ENCODE measurements at regions not wholly inside any gene's neighbourhood (a gene's known extent, or its start where the extent isn't known, plus 50 kb on each side); places are given as distances from the start of the nearest gene placed in this dataset.

DNA sequence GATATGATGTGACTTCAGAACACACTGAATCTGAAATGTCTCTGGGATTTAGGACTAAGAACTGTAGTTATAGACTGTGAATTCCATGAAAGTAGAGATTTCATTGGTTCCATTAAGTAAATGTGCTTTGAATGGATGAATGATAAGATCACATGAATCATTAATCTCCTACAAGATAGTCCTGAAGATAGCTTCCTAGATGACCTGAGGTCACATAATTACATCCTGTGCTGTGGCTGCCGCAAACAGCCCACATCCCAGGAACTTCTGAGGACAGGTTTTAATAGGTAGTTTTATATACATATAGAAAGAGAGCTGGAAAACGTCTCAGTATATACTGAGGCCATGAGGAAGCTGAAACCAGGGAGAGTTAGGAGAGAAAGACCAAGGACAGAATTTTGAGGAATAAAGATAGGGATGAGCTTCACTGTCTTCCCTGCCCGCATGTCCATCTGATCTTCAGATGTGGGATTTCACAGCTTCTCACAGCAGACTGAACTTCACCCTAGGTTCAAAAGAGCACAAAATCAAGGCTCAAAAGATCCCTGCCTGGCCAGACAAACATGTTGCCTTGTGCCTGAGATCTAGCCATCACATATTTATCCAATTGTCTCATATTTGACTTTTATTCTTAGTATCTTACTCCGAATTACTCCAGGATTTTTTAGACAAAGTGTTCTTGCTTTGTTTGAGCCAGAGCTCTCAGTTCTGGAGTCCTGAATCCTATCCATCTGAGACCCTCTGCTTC, 188.2 kb downstream of the IRS1 start:
- Histone ChIP-seq H3K9me3 (ENCODE audit: control insufficient read depth, low read length) (no peaks in the 10 kb centered on the region), H2AFZ (no peak overlapping the region), H3K4me1 (no peaks in the 10 kb centered on the region), H3K36me3 (ENCODE audit: control insufficient read depth, insufficient read depth, low read length) (no peaks in the 10 kb centered on the region), H3K4me3 (ENCODE audit: low read depth, low read length) (no peak overlapping the region), H3K27ac (no peak overlapping the region), H3K4me2 (ENCODE audit: low read length) (no peak overlapping the region), H3K27me3 (ENCODE audit: control insufficient read depth, insufficient read depth, low read length) (no peaks in the 10 kb centered on the region), H3K9ac (no peak overlapping the region), H3K79me2 (no peaks in the 10 kb centered on the region)
- TF ChIP-seq, protein P1, sequence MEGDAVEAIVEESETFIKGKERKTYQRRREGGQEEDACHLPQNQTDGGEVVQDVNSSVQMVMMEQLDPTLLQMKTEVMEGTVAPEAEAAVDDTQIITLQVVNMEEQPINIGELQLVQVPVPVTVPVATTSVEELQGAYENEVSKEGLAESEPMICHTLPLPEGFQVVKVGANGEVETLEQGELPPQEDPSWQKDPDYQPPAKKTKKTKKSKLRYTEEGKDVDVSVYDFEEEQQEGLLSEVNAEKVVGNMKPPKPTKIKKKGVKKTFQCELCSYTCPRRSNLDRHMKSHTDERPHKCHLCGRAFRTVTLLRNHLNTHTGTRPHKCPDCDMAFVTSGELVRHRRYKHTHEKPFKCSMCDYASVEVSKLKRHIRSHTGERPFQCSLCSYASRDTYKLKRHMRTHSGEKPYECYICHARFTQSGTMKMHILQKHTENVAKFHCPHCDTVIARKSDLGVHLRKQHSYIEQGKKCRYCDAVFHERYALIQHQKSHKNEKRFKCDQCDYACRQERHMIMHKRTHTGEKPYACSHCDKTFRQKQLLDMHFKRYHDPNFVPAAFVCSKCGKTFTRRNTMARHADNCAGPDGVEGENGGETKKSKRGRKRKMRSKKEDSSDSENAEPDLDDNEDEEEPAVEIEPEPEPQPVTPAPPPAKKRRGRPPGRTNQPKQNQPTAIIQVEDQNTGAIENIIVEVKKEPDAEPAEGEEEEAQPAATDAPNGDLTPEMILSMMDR (IDR thresholded peaks at IDR 0.05): no peak

DNA sequence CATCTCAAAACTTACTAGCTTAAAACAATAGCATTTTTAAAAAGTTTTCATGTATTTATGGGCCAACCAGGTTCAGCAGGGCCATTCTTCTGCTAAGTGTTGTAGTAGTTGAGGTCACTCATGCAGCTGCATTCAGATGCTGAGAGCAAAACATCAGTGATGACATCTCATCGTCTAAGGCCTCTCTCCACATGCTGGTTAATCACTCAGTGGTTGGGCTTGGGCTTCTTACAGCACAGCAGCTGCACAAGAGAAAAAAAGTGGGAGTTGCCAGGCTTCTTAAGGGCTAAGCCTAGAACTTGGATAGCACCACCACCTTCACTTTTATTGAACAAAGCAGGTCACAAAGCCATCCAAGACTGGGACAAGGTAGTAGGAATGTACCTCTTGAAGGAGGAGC, 190.3 kb downstream of the IRS1 start:
- Histone ChIP-seq H3K27me3 (ENCODE audit: control insufficient read depth, insufficient read depth, low read length) (no peaks in the 10 kb centered on the region), H3K36me3 (ENCODE audit: control insufficient read depth, insufficient read depth, low read length) (no peaks in the 10 kb centered on the region), H3K4me1 (no peaks in the 10 kb centered on the region), H2AFZ (no peak overlapping the region), H3K27ac (no peak overlapping the region), H3K79me2 (no peaks in the 10 kb centered on the region), H3K4me3 (ENCODE audit: low read depth, low read length) (no peak overlapping the region), H3K9me3 (ENCODE audit: control insufficient read depth, low read length) (no peaks in the 10 kb centered on the region), H3K4me2 (ENCODE audit: low read length) (no peak overlapping the region), H3K9ac (no peak overlapping the region)
- TF ChIP-seq, protein P1 (IDR thresholded peaks at IDR 0.05): no peak

DNA sequence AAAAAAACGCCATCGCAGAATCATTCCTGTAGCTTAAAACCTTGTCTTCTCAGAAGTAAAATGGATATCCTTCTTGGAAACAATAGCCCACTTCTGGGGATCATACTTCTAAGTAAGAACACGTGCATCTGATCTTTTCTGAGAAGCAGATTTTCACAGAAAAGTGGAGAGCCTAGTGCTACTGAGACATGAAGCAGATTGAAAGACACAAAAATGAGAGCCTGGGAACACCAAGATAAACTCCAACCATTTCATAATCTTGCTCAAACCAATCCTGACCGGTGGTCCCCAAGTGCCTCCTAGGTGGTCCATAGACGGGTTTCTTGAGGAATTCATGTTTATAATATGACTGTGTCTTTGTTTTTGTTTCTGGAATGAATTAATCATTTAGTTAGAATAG, 191.2 kb downstream of the IRS1 start:
- no peak overlapping the region for H3K4me2 ChIP-seq (ENCODE audit: low read length)
- no peak overlapping the region for H3K9ac ChIP-seq
- H3K27me3 ChIP-seq (ENCODE audit: control insufficient read depth, insufficient read depth, low read length): no peaks in the 10 kb centered on the region
- no peaks in the 10 kb centered on the region for H3K36me3 ChIP-seq (ENCODE audit: control insufficient read depth, insufficient read depth, low read length)
- no peak overlapping the region for H3K27ac ChIP-seq
- TF ChIP-seq, protein P1 (IDR thresholded peaks at IDR 0.05): no peak
- H3K4me3 ChIP-seq (ENCODE audit: low read depth, low read length): no peak overlapping the region
- no peak overlapping the region for H2AFZ ChIP-seq
- H3K4me1 ChIP-seq: no peaks in the 10 kb centered on the region
- H3K79me2 ChIP-seq: no peaks in the 10 kb centered on the region
- no peaks in the 10 kb centered on the region for H3K9me3 ChIP-seq (ENCODE audit: control insufficient read depth, low read length)

DNA sequence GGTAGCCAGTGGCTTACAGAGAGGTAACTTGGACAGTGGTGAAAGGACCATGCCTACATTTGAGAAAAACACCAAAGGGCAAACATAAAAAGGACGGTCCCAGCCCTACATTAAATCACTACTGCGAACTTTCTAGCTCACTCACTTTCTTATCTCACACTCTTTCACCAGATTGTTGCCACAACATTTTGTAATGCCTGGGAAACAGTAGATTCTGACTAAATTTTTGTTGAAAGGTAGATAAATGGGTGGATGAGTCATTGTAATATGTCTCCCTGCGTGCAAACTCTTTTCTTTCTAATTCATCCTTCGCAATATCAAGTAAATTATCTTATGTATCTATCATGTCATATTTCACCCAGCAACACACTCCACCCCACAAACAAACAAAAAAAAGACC, 192.2 kb downstream of the IRS1 start:
- H3K9ac ChIP-seq: no peak overlapping the region
- H3K4me2 ChIP-seq (ENCODE audit: low read length): no peak overlapping the region
- H2AFZ ChIP-seq: no peak overlapping the region
- no peaks in the 10 kb centered on the region for H3K9me3 ChIP-seq (ENCODE audit: control insufficient read depth, low read length)
- H3K27ac ChIP-seq: no peak overlapping the region
- H3K4me3 ChIP-seq (ENCODE audit: low read depth, low read length): no peak overlapping the region
- H3K36me3 ChIP-seq (ENCODE audit: control insufficient read depth, insufficient read depth, low read length): no peaks in the 10 kb centered on the region
- H3K4me1 ChIP-seq: no peaks in the 10 kb centered on the region
- TF ChIP-seq, protein P1 (IDR thresholded peaks at IDR 0.05): no peak
- no peaks in the 10 kb centered on the region for H3K27me3 ChIP-seq (ENCODE audit: control insufficient read depth, insufficient read depth, low read length)
- no peaks in the 10 kb centered on the region for H3K79me2 ChIP-seq

DNA sequence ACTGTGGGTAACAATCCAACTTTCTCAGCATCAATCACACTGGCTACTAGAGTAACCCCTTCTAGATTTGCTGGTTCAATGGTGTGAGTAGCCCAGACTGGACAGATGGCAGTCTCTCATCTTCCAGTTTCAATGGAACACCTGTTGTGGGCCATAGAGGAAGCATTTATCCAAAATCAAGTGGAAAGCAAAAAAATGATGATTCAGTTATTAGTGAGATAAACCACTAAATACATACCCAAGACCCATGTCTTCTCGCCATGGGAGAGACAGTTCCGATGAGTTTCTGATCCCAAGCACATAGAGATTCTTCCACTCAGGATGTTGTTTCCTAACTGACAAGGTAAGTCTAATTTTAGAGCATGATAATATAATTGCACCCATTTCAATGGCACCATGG, 194.0 kb downstream of the IRS1 start:
- no peak overlapping the region for H3K4me3 ChIP-seq (ENCODE audit: low read depth, low read length)
- H3K79me2 ChIP-seq: no peaks in the 10 kb centered on the region
- no peak overlapping the region for H3K9ac ChIP-seq
- H3K9me3 ChIP-seq (ENCODE audit: control insufficient read depth, low read length): no peaks in the 10 kb centered on the region
- H3K36me3 ChIP-seq (ENCODE audit: control insufficient read depth, insufficient read depth, low read length): no peaks in the 10 kb centered on the region
- H3K27ac ChIP-seq: no peak overlapping the region
- TF ChIP-seq, protein P1 (IDR thresholded peaks at IDR 0.05): no peak
- H3K27me3 ChIP-seq (ENCODE audit: control insufficient read depth, insufficient read depth, low read length): no peaks in the 10 kb centered on the region
- H3K4me2 ChIP-seq (ENCODE audit: low read length): no peak overlapping the region
- no peaks in the 10 kb centered on the region for H3K4me1 ChIP-seq
- H2AFZ ChIP-seq: no peak overlapping the region
